ENCODE measurements at regions not wholly inside any gene's neighbourhood (a gene's known extent, or its start where the extent isn't known, plus 50 kb on each side); places are given as distances from the start of the nearest gene placed in this dataset.

GRCh38 chr1:55635856-55636255 is 420.7 kb upstream of the USP24 start:
- Mint-ChIP-seq H3K27ac (ENCODE audit: unreplicated experiment) (no peak overlapping the region), H3K4me3 (ENCODE audit: low read depth, unreplicated experiment) (no peak overlapping the region), H3K27me3 (ENCODE audit: unreplicated experiment) (no peaks in the 10 kb centered on the region), H3K9me3 (ENCODE audit: low read depth, unreplicated experiment) (peaks cover 7% of the 10 kb centered on the region), H3K36me3 (ENCODE audit: insufficient read depth, unreplicated experiment) (no peaks in the 10 kb centered on the region), H3K4me1 (ENCODE audit: low read depth, unreplicated experiment) (peaks cover 51% of the 10 kb centered on the region)
- CTCF ChIA-PET: no interaction called here
- intact Hi-C loops (cut with micrococcal nuclease; ENCODE audit: unreplicated experiment): no loop called here
- BruUV-seq (replicated peaks): no TSS peak
- TF ChIP-seq, protein P1, sequence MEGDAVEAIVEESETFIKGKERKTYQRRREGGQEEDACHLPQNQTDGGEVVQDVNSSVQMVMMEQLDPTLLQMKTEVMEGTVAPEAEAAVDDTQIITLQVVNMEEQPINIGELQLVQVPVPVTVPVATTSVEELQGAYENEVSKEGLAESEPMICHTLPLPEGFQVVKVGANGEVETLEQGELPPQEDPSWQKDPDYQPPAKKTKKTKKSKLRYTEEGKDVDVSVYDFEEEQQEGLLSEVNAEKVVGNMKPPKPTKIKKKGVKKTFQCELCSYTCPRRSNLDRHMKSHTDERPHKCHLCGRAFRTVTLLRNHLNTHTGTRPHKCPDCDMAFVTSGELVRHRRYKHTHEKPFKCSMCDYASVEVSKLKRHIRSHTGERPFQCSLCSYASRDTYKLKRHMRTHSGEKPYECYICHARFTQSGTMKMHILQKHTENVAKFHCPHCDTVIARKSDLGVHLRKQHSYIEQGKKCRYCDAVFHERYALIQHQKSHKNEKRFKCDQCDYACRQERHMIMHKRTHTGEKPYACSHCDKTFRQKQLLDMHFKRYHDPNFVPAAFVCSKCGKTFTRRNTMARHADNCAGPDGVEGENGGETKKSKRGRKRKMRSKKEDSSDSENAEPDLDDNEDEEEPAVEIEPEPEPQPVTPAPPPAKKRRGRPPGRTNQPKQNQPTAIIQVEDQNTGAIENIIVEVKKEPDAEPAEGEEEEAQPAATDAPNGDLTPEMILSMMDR (IDR thresholded peaks at IDR 0.05; ENCODE audit: unreplicated experiment): no peak
- DNase-seq: no peak

DNA sequence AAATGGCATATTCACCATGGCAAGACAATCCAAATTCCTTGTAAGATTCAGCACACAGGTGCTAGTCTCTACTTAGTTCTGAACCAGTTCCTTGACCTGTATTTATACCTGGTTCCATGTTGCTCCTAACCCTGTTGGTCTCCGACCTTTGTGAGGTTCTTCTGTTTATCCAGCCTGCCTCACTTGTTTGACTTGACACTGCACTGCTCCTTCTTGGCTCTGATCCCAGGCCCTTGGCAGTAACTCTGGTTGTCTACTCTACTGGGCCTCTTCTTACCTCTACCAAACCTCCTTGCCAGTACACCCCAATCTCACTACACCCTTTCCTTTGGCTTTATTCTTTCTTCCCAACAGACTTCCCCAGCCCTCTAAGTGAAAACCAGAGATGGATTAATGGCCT is 419.4 kb upstream of the USP24 start:
- Mint-ChIP-seq H3K36me3 (ENCODE audit: insufficient read depth, unreplicated experiment) (no peaks in the 10 kb centered on the region), H3K27me3 (ENCODE audit: unreplicated experiment) (no peaks in the 10 kb centered on the region), H3K4me3 (ENCODE audit: low read depth, unreplicated experiment) (no peak overlapping the region), H3K27ac (ENCODE audit: unreplicated experiment) (no peak overlapping the region), H3K4me1 (ENCODE audit: low read depth, unreplicated experiment) (peaks cover 43% of the 10 kb centered on the region), H3K9me3 (ENCODE audit: low read depth, unreplicated experiment) (peaks cover 10% of the 10 kb centered on the region)
- no TSS peak for BruUV-seq (replicated peaks)
- intact Hi-C loops (cut with micrococcal nuclease; ENCODE audit: unreplicated experiment): no loop called here
- DNase-seq: no peak
- CTCF ChIA-PET: no interaction called here
- TF ChIP-seq, protein P1 (IDR thresholded peaks at IDR 0.05; ENCODE audit: unreplicated experiment): no peak

- peaks cover 11% of the 10 kb centered on the region for H3K9me3 Mint-ChIP-seq (ENCODE audit: low read depth, unreplicated experiment)
These were observed 417.7 kb upstream of the USP24 start for GRCh38 chr1:55632906-55633305.

DNA sequence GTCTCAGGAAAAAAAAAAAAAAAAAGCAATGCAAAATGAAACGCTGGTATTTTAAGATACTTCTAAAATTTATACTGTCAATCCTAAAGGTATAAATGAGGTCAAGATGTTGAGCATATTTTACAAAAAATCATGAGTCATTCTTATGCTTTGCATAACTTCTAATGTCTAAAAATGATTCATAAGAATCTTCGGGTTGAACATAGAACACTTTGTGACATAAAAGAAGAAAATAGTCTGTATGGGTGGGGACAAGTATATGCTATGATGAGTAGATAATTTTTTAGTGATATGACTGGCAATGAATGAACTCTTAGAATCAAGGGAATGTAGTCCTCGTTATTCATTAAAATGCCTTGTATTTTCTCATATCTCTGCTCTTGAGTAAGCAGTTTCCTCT is 416.9 kb upstream of the USP24 start:
- peaks cover 8% of the 10 kb centered on the region for H3K9me3 Mint-ChIP-seq (ENCODE audit: low read depth, unreplicated experiment)
- TF ChIP-seq, protein P1 (IDR thresholded peaks at IDR 0.05; ENCODE audit: unreplicated experiment): no peak
- DNase-seq: no peak
- no peaks in the 10 kb centered on the region for H3K27me3 Mint-ChIP-seq (ENCODE audit: unreplicated experiment)
- BruUV-seq (replicated peaks): no TSS peak
- intact Hi-C loops (cut with micrococcal nuclease; ENCODE audit: unreplicated experiment): no loop called here
- no peaks in the 10 kb centered on the region for H3K36me3 Mint-ChIP-seq (ENCODE audit: insufficient read depth, unreplicated experiment)
- peaks cover 34% of the 10 kb centered on the region for H3K4me1 Mint-ChIP-seq (ENCODE audit: low read depth, unreplicated experiment)
- CTCF ChIA-PET: interaction anchor here (0.6 kb wide), 1 partner anchor 117 kb away, joined by 4 read pairs; no protein-coding TSS in a partner anchor
- H3K27ac Mint-ChIP-seq (ENCODE audit: unreplicated experiment): peak overlapping the region; percentile 27
- H3K4me3 Mint-ChIP-seq (ENCODE audit: low read depth, unreplicated experiment): no peak overlapping the region

More at GRCh38 chr1:55632906-55633305, 417.7 kb upstream of the USP24 start:
- no TSS peak for BruUV-seq (replicated peaks)
- CTCF ChIA-PET: no interaction called here
- TF ChIP-seq, protein P1 (IDR thresholded peaks at IDR 0.05; ENCODE audit: unreplicated experiment): no peak
- H3K27me3 Mint-ChIP-seq (ENCODE audit: unreplicated experiment): no peaks in the 10 kb centered on the region
- H3K4me1 Mint-ChIP-seq (ENCODE audit: low read depth, unreplicated experiment): peaks cover 34% of the 10 kb centered on the region
- H3K36me3 Mint-ChIP-seq (ENCODE audit: insufficient read depth, unreplicated experiment): no peaks in the 10 kb centered on the region
- intact Hi-C loops (cut with micrococcal nuclease; ENCODE audit: unreplicated experiment): no loop called here
- DNase-seq: no peak
- no peak overlapping the region for H3K4me3 Mint-ChIP-seq (ENCODE audit: low read depth, unreplicated experiment)
- peak overlapping the region; percentile 27 for H3K27ac Mint-ChIP-seq (ENCODE audit: unreplicated experiment)

Data from Calu3 (cell line).